Cardiac muscle cell (in vitro differentiated cells and primary cell): ENCODE measurements at regions not wholly inside any gene's neighbourhood (a gene's known extent, or its start where the extent isn't known, plus 50 kb on each side); places are given as distances from the start of the nearest gene placed in this dataset.
"Not testable (repeated sequence)": the region's sequence is repeated elsewhere in the genome, so short reads cannot be mapped to it uniquely, and the experiment has no call there.

Experiments used
- DNase-seq, 2 donors: peaks; one replicate each; pipeline versions ENCODE4 v3.0.0 to v3.0.0-alpha.2; 2010 to 2017; ENCODE audit warnings: low read depth in 1 of 2, low spot score in 1 of 2
- H3K27ac ChIP-seq: fragments of 200-600 bp; sonication (generic); 2 replicates; pipeline ENCODE4 v1.5.1; 2016
- H3K27me3 ChIP-seq: fragments of 200-600 bp; sonication (generic); 2 replicates; pipeline ENCODE4 v1.6.0; 2016; ENCODE audit warnings: control low read depth
- H3K36me3 ChIP-seq: fragments of 200-600 bp; sonication (generic); 2 replicates; pipeline ENCODE4 v1.5.1; 2016; ENCODE audit warnings: control low read depth
- H3K4me1 ChIP-seq: fragments of 200-600 bp; sonication (generic); 2 replicates; pipeline ENCODE4 v1.8.1; 2017; ENCODE audit warnings: low read depth, mild to moderate bottlenecking, mixed run types
- H3K4me3 ChIP-seq: fragments of 200-600 bp; sonication (generic); 2 replicates; pipeline ENCODE4 v1.5.1; 2016; ENCODE audit warnings: mild to moderate bottlenecking
- H3K9me3 ChIP-seq: fragments of 200-600 bp; sonication (generic); 2 replicates; pipeline ENCODE4 v1.5.1; 2017; ENCODE audit warnings: low read depth, mild to moderate bottlenecking, control low read depth
- CTCF ChIP-seq: IDR thresholded peaks from 2 replicates; pipeline ENCODE4 v1.5.1; 2012; ENCODE audit warnings: low read depth, mild to moderate bottlenecking, low read length

GRCh38 chr12:25311506-25311905, 60.8 kb upstream of the KRAS start:
- Histone ChIP-seq H3K9me3 (no peaks in the 10 kb centered on the region), H3K4me1 (no peaks in the 10 kb centered on the region), H3K36me3 (no peaks in the 10 kb centered on the region), H3K27ac (no peak overlapping the region), H3K4me3 (no peak overlapping the region), H3K27me3 (no peaks in the 10 kb centered on the region)
- no peak for DNase-seq
- TF ChIP-seq CTCF: no peak

GRCh38 chr12:25310071-25310470, 59.3 kb upstream of the KRAS start:
- not testable (repeated sequence) for H3K4me1 ChIP-seq, H3K27me3 ChIP-seq, H3K36me3 ChIP-seq, H3K4me3 ChIP-seq, H3K27ac ChIP-seq, DNase-seq, H3K9me3 ChIP-seq

GRCh38 chr12:25308756-25309155, 58.0 kb upstream of the KRAS start:
- no peak overlapping the region for H3K27ac ChIP-seq
- no peak for TF ChIP-seq CTCF
- H3K27me3 ChIP-seq: no peaks in the 10 kb centered on the region
- DNase-seq: no peak
- H3K36me3 ChIP-seq: no peaks in the 10 kb centered on the region
- H3K9me3 ChIP-seq: no peaks in the 10 kb centered on the region
- no peaks in the 10 kb centered on the region for H3K4me1 ChIP-seq
- H3K4me3 ChIP-seq: no peak overlapping the region

GRCh38 chr12:25307818-25308217, 57.1 kb upstream of the KRAS start:
- Histone ChIP-seq H3K27me3 (no peaks in the 10 kb centered on the region), H3K4me1 (no peaks in the 10 kb centered on the region), H3K9me3 (no peaks in the 10 kb centered on the region), H3K27ac (no peak overlapping the region), H3K4me3 (no peak overlapping the region), H3K36me3 (no peaks in the 10 kb centered on the region)
- DNase-seq: no peak
- no peak for TF ChIP-seq CTCF

GRCh38 chr12:25301798-25302197, 51.1 kb upstream of the KRAS start:
- no peaks in the 10 kb centered on the region for H3K36me3 ChIP-seq
- DNase-seq: peak in 1 of 2 donors; percentile 34
- no peak for TF ChIP-seq CTCF

More at GRCh38 chr12:25301798-25302197, 51.1 kb upstream of the KRAS start:
- Histone ChIP-seq H3K27ac (no peak overlapping the region), H3K4me3 (no peak overlapping the region), H3K27me3 (no peaks in the 10 kb centered on the region), H3K4me1 (no peaks in the 10 kb centered on the region), H3K9me3 (no peaks in the 10 kb centered on the region)
